ENCODE measurements at regions not wholly inside any gene's neighbourhood (a gene's known extent, or its start where the extent isn't known, plus 50 kb on each side); places are given as distances from the start of the nearest gene placed in this dataset.

GRCh38 chr4:128566693-128567092 lies 242.8 kb upstream of the JADE1 start (continued):
- TF ChIP-seq TAF7 (tag; IDR thresholded peaks at IDR 0.05) (no peak), THRAP3 (IDR thresholded peaks at IDR 0.05; ENCODE audit: borderline replicate concordance) (no peak)

- POLR2A ChIA-PET, result interaction anchor here (1.0 kb wide), 1 partner anchor 9 kb away, joined by 4 read pairs; no protein-coding TSS in a partner anchor
- Histone ChIP-seq H3K9ac (ENCODE audit: insufficient read depth in 1 of 2, low read depth in 2 of 2, low read length in 2 of 2) (no peak overlapping the region), H3K79me2 (ENCODE audit: control insufficient read depth, insufficient read depth, low read length) (no peaks in the 10 kb centered on the region), H3K4me2 (ENCODE audit: insufficient read depth, low read length) (no peak overlapping the region), H3K9me3 (replicated peaks; ENCODE audit: control insufficient read depth, insufficient read depth, low read depth, low read length) (no peaks in the 10 kb centered on the region), H3K36me3 (ENCODE audit: control insufficient read depth, insufficient read depth, low read length) (no peaks in the 10 kb centered on the region), H2AFZ (ENCODE audit: low read depth, low read length) (no peak overlapping the region), H3K9me1 (ENCODE audit: control insufficient read depth, insufficient read depth, low read length) (no peaks in the 10 kb centered on the region), H3K4me1 (replicated peaks in 1 of 2; ENCODE audit: control insufficient read depth in 2 of 2, insufficient read depth in 2 of 2, low read length in 2 of 2) (peaks cover 6 to 25% of the 10 kb centered on the region in 2 experiments; a peak in 4 of 5 replicates), H3K27ac (ENCODE audit: extremely low read depth, low read depth, low read length) (no peak overlapping the region), H3K4me3 (no peak overlapping the region), H4K20me1 (replicated peaks; ENCODE audit: control insufficient read depth, insufficient read depth, low read length) (no peaks in the 10 kb centered on the region), H3K27me3 (ENCODE audit: control insufficient read depth in 2 of 2, insufficient read depth in 2 of 2, low read length in 2 of 2) (no peaks in the 10 kb centered on the region)
- no TSS peak for BruUV-seq (replicated peaks)
- 47% methylated on average over 4 of the region's 4 CpGs for WGBS (ENCODE audit: insufficient coverage, low coverage, missing lambda C conversion rate)
- intact Hi-C loops (cut with micrococcal nuclease), result loop anchor here (2.0 kb wide), 1 partner anchor 111 kb away; no protein-coding TSS in a partner anchor
- FAIRE-seq, result no peak
- in situ Hi-C loops (cut with MboI), result no loop called here
- ATAC-seq, result peak; percentile 79
- CTCF ChIA-PET (ENCODE audit: low intra/inter-chr PET ratio), result no interaction called here
- peak in 2 of 4 experiments; percentile 39 to 54 for DNase-seq (ENCODE audit: extremely low read depth in 1 of 4, low spot score in 3 of 4)
- TF ChIP-seq REST (IDR thresholded peaks at IDR 0.05; ENCODE audit: borderline replicate concordance), result peak; percentile 47
- TF ChIP-seq REST (CRISPR knock-in tag; IDR thresholded peaks at IDR 0.05; ENCODE audit: low read depth), result no peak
- no peak for TF ChIP-seq ZNF507 (tag; conservative IDR thresholded peaks at IDR 0.05)
- TF ChIP-seq RAD21 (CRISPR knock-in tag; conservative IDR thresholded peaks at IDR 0.05 in 1 of 2, IDR thresholded peaks at IDR 0.05 in 1 of 2), result peak; percentile 34 to 64
- TF ChIP-seq SMC3 (conservative IDR thresholded peaks at IDR 0.05; ENCODE audit: insufficient read depth, low read depth, low read length), result peak; percentile 63; the same call in 1 of the 2 replicates
- TF ChIP-seq SRSF9 (IDR thresholded peaks at IDR 0.05; ENCODE audit: borderline replicate concordance, low read depth, low read length), result no peak
- 0 out of 2 replicates have a peak, but pooled peaks have one; percentile 19 for TF ChIP-seq ZBTB33 (CRISPR knock-in tag; IDR thresholded peaks at IDR 0.05)
Measured at GRCh38 chr4:128565565-128566186, 243.8 kb upstream of the JADE1 start.
